Tongue (tissue), 1 donor: ENCODE measurements at regions not wholly inside any gene's neighbourhood (a gene's known extent, or its start where the extent isn't known, plus 50 kb on each side); places are given as distances from the start of the nearest gene placed in this dataset.
"Not testable (repeated sequence)": the region's sequence is repeated elsewhere in the genome, so short reads cannot be mapped to it uniquely, and the experiment has no call there.

ENCODE experiments used
- DNase-seq: peaks from one replicate; pipeline ENCODE4 v3.0.0-alpha.2; 2015

DNA sequence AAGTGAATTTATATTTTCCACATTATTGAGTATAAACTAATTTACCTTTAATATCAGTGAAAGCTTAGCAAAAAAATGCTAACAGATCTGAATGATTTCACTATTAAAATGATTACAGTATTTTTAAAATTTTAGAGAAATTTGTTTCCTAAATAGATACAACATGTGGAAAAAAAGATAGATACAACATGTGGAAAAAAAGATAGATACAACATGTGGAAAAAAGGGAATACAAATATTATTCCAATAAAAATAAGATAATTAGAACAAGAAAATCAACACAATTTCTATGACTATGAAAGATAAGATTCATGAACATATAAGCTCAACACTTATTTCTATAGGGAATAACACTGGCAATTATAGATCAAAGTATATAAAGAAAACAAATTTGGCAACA is 865.9 kb upstream of the VRK2 start:
- DNase-seq, result no peak

GRCh38 chr2:57181315-57182038 is 865.1 kb upstream of the VRK2 start:
- no peak for DNase-seq

DNA sequence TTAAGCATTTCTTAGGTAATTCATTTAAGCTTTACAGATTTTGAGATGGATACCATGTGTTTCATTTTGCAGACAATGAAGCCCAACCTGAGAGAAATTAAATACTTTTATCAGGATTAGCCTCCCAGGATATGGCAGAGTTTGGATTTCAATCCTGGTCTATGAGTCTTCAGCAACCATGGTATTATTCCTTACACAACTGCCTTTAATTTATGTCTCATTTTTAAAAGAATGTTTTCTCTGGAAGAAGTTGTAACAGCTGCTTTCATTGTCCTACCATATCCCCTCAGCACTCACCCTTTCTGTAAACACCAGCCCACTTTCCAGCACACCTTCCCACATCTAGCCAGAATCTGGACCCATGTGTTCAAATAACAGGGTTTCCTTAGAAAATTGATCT is 863.7 kb upstream of the VRK2 start:
- DNase-seq, result no peak

GRCh38 chr2:57185568-57185967 is 861.0 kb upstream of the VRK2 start:
- DNase-seq, result no peak

GRCh38 chr2:57190007-57190406 is 856.6 kb upstream of the VRK2 start:
- DNase-seq, result no peak

DNA sequence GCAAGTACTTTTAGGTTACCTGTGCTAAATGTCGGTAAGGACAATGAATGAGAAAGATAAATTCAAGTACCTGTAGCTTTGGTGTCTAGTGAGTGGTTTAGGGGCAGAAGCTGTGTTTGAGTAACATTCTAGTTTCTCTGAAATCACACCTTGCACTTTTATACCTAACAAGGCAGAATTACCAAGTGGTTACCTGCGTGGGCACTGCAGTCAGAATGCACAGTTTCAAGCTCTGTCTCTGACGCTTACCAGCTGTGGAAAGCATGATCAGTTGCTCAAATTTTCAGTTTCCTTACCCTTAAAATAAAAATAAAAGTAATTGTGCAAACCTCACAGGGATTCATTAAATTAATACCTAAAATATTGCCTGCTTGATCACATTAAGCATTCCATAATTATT is 846.9 kb upstream of the VRK2 start:
- DNase-seq, result no peak

DNA sequence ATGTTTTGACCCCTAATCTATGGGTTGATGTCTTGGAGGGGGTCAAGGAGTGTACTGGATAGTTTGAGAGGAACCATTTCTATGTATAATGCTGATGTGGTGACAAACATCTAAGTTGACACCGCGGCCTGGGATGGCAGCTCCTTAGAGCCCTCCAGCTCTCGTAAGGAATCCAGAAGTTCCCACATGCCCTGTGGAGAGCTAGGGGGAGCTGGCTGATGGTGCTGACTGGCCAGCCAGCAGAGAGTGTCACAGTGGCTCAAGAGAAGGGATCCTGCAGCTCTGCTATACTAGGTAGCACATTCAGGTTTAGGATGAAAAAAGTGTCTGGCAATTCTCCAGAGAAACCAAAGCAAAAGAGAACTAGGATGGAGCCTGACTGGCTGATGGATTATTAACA is 842.2 kb upstream of the VRK2 start:
- DNase-seq, result no peak

- no peak for DNase-seq
Measured at GRCh38 chr2:57205241-57205640, 841.4 kb upstream of the VRK2 start.

GRCh38 chr2:57207191-57207590 is 839.4 kb upstream of the VRK2 start:
- no peak for DNase-seq

- no peak for DNase-seq
Measured at GRCh38 chr2:57209799-57210198, 836.8 kb upstream of the VRK2 start.

DNA sequence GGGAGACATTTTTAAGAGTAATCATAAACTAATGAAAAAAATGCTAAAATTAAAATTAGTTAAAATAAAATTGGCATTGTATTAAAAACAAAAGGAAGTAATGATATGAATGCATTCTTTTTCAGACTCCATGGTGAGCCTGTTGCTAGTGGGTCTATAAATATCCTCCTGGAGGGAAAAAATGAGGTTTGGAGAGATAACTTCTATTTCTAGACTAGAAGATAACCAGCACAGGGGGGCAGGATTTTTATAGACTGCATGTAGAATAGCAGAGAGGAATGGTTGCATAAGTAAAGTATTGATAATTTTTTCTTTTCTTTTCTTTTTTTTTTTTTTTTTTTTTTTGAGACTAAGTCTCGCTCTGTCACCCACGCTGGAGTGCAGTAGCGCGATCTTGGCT is 835.8 kb upstream of the VRK2 start:
- DNase-seq, result no peak

GRCh38 chr2:57217013-57217412 is 829.6 kb upstream of the VRK2 start:
- no peak for DNase-seq

- no peak for DNase-seq
Measured at GRCh38 chr2:57218206-57218605, 828.4 kb upstream of the VRK2 start.

DNA sequence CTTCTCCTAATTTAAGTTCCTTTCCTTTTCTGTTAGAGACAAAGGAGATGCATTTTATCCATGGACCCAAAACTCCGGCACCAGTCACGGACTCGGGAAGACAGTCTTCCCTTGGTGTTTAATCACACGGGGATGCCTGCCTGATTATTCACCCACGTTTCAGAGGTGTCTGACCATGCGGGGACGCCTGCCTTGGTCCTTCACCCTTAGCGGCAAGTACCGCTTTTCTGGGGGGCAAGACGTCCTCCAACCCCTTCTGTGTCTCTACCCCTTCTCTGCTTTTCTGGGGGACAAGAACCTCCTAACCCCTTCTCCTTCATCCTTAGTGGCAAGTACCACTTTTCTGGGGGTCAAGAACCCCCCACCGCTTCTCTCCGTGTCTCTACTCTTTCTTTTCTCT is 816.9 kb upstream of the VRK2 start:
- DNase-seq, result not testable (repeated sequence)

- DNase-seq, result not testable (repeated sequence)
Measured at GRCh38 chr2:57232341-57232740, 814.3 kb upstream of the VRK2 start.

GRCh38 chr2:57251495-57251894 is 795.1 kb upstream of the VRK2 start:
- DNase-seq, result not testable (repeated sequence)

DNA sequence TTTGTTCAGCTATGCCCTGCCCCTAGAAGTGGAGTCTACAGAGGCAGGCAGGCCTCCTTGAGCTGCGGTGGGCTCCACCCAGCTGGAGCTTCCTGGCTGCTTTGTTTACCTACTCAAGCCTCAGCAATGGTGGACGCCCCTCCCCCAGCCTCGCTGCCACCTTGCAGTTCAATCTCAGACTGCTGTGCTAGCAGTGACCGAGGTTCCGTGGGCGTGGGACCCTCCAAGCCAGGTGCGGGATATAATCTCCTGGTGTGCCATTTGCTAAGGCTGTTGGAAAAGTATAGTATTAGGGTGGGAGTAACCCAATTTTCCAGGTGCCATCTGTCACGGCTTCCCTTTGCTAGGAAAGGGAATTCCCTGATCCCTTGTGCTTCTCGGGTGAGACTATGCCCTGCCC is 770.2 kb upstream of the VRK2 start:
- not testable (repeated sequence) for DNase-seq

DNA sequence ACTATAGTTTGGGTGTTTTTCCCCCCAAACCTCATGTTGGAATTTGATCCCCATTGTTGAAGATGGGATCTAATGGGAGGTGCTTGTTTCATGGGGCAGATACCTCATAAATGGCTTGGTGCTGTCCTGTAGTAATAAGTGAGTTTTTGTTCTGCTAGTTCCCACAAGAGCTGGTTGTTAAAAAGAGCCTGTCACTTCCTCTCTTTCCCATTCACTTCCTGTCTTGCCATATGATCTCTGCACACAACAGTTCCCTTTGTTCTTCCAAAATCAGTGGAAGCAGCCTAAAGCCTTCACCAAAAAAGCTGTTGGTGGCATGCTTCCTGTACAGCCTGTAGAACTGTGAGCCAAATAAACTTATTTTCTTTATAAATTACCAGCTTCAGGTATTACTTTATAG is 768.2 kb upstream of the VRK2 start:
- no peak for DNase-seq

GRCh38 chr2:57291209-57291608 is 755.4 kb upstream of the VRK2 start:
- no peak for DNase-seq

DNA sequence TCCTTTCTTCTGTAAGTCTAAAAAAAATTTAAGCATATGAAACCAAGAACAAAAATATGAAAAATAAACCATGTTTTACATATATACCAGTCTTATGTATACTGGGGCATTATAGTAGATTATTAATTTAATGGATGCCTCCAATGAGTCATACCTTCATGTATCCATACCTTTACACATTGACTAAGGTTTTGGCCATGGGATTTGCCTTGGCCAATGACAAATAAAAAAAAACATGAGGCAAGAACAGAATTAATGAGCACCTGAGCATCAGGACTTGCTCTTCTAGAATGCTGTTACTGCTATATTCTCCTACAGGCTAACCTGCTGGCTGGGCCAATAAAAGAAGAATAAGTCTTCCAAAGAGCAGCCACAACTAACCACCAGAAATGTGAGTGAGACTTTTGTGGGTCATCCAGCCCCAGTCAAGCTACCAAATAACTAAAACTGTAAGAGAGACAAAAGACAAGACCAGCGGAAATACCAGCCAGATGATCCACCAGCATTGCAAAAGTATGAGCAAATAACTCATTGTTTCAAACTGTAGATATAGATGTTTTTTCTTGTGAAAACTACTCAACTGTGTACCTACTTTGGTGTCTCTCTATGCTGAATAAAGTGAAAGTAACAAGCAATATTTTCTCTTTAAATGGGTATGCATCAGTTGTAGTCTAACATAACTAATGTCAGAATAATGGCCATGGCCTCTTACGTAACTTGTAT is 749.6 kb upstream of the VRK2 start:
- DNase-seq, result no peak

DNA sequence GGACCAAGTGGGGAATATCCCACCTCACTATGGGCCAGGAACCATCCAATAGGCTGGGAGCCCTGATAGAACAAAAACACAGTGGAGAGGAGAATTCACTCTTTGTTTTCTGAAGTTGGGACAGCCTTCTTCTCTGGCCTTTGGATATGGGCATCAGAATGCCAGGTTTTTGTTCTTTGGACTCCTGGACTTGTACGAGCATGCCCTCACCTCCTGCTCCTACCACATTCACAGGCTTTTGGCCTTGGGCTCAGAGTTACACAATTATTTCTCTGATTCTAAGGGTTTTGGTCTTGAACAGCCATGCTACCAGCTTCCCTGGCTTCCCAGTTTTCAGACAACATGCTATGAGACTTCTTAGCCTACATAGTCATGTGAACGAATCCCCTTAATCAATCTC is 732.9 kb upstream of the VRK2 start:
- DNase-seq, result no peak

DNA sequence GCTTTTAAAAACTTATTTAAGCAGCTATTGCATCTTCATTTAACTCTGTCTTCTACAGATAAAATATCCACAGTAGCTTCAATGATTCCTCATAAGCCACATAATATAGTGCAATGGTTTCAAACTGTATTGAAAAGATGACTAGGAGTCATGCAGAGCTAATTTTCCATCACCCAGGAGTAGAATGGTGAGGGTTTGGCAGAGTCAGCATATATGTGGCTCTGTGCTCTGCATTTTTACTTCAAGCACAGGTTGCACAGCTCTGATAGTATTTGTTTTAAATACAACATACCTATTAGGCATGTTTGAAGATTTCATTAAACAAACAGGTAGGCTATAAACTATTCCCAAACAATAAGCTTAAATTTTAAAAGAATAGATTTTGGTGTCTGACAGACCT is 731.9 kb upstream of the VRK2 start:
- DNase-seq, result no peak

DNA sequence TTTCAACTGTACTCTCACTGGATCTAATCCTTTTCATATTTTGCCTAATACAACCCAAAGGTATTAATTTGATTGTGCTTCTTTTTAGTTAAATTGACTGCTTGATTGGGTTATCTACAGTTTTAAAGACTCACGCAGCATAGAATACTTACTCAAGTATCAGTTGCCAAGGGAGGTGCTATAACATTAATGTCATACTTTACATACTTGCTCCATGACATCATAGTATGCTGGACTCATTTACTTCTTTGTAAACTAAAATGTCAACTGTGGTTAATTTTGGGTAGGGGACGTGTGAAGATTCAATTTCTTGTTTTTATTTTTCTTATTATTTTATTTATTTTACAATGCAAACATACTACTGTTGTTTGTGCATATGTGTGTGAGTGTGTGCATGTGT is 716.2 kb upstream of the VRK2 start:
- DNase-seq, result peak; percentile 2

DNA sequence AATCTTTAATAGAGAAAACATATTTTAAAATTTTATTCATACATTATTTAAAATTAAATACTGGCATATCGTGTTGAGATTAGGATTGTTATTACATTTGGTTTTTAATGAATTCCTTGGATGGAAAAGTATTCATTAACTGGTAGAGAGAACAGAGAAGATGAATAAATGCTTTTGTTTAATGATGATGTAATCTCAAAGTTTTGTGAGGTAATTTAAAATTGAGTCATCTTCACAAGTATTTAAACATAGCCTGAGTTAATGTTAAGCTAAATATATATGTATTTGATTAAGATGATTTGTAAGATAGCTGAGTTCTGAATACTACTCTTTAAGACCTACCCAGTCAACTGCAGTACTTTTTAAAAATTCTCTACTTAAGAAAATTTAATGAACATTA is 713.4 kb upstream of the VRK2 start:
- no peak for DNase-seq
